Mesothelial cell of epicardium (in vitro differentiated cells): ENCODE measurements at regions not wholly inside any gene's neighbourhood (a gene's known extent, or its start where the extent isn't known, plus 50 kb on each side); places are given as distances from the start of the nearest gene placed in this dataset.

ENCODE experiments used
- DNase-seq, 2 experiments: peaks; one replicate each; pipeline ENCODE4 v3.0.0; 2021; ENCODE audit warnings: low spot score in 2 of 2; ENCODE audit not compliant: unreplicated experiment in 2 of 2
- H3K27ac Mint-ChIP-seq: 2 replicates; pipeline ENCODE4 v1.8.0; 2021; ENCODE audit warnings: mixed read lengths
- H3K27me3 Mint-ChIP-seq: 2 replicates; pipeline ENCODE4 v1.8.0; 2021; ENCODE audit warnings: low read depth, mixed read lengths
- H3K36me3 Mint-ChIP-seq: 2 replicates; pipeline ENCODE4 v1.8.0; 2021; ENCODE audit warnings: mixed read lengths
- H3K4me1 Mint-ChIP-seq: 2 replicates; pipeline ENCODE4 v1.8.0; 2021; ENCODE audit warnings: mixed read lengths
- H3K4me3 Mint-ChIP-seq: 2 replicates; pipeline ENCODE4 v1.8.0; 2021; ENCODE audit warnings: mild to moderate bottlenecking, moderate library complexity, mixed read lengths
- H3K9me3 Mint-ChIP-seq: 2 replicates; pipeline ENCODE4 v1.8.0; 2021; ENCODE audit warnings: mixed read lengths
- TF ChIP-seq, protein P1 (sequence below): fragments of 200-600 bp; sonication (generic); IDR thresholded peaks from one replicate; pipeline ENCODE4 v1.5.0; 2021; ENCODE audit warnings: antibody characterized with exemption; ENCODE audit not compliant: unreplicated experiment

- no peak for DNase-seq
- H3K27me3 Mint-ChIP-seq: no peaks in the 10 kb centered on the region
- TF ChIP-seq, protein P1, sequence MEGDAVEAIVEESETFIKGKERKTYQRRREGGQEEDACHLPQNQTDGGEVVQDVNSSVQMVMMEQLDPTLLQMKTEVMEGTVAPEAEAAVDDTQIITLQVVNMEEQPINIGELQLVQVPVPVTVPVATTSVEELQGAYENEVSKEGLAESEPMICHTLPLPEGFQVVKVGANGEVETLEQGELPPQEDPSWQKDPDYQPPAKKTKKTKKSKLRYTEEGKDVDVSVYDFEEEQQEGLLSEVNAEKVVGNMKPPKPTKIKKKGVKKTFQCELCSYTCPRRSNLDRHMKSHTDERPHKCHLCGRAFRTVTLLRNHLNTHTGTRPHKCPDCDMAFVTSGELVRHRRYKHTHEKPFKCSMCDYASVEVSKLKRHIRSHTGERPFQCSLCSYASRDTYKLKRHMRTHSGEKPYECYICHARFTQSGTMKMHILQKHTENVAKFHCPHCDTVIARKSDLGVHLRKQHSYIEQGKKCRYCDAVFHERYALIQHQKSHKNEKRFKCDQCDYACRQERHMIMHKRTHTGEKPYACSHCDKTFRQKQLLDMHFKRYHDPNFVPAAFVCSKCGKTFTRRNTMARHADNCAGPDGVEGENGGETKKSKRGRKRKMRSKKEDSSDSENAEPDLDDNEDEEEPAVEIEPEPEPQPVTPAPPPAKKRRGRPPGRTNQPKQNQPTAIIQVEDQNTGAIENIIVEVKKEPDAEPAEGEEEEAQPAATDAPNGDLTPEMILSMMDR: no peak
- H3K27ac Mint-ChIP-seq: no peak overlapping the region
- no peak overlapping the region for H3K4me3 Mint-ChIP-seq
- H3K4me1 Mint-ChIP-seq: no peaks in the 10 kb centered on the region
- H3K36me3 Mint-ChIP-seq: no peaks in the 10 kb centered on the region
- no peaks in the 10 kb centered on the region for H3K9me3 Mint-ChIP-seq
Measured at GRCh38 chr13:60931858-60932546, 483.6 kb downstream of the PCDH20 start.

DNA sequence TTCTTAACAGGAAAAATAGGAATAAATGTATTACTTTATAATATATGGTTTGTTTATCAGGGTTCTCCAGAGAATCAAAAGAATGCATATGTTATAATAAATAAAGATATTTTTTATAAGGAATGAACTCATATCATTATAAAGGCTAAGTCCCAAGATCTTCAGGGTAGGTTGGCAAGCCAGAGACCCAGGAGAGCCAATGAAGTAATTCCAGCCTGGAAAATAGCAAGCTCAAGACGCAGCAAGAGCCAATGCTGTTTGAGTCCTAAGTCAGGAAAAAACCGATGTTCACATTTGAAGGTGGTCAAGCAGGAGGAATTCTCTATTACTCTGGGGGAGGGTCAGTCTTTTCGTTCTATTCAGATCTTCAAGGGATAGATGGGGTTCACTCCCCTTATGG lies 490.0 kb downstream of the PCDH20 start:
- Mint-ChIP-seq H3K9me3 (no peaks in the 10 kb centered on the region), H3K36me3 (no peaks in the 10 kb centered on the region), H3K4me3 (no peak overlapping the region), H3K27ac (no peak overlapping the region), H3K27me3 (no peaks in the 10 kb centered on the region), H3K4me1 (peaks cover 6% of the 10 kb centered on the region)
- DNase-seq: no peak
- TF ChIP-seq, protein P1: no peak

GRCh38 chr13:60924856-60925255 lies 490.8 kb downstream of the PCDH20 start:
- no peaks in the 10 kb centered on the region for H3K9me3 Mint-ChIP-seq
- no peak for DNase-seq
- H3K4me1 Mint-ChIP-seq: peaks cover 6% of the 10 kb centered on the region
- H3K4me3 Mint-ChIP-seq: no peak overlapping the region
- no peaks in the 10 kb centered on the region for H3K27me3 Mint-ChIP-seq
- H3K27ac Mint-ChIP-seq: no peak overlapping the region
- TF ChIP-seq, protein P1: no peak
- H3K36me3 Mint-ChIP-seq: no peaks in the 10 kb centered on the region

GRCh38 chr13:60922576-60923231 lies 492.9 kb downstream of the PCDH20 start:
- H3K36me3 Mint-ChIP-seq: no peaks in the 10 kb centered on the region
- H3K9me3 Mint-ChIP-seq: no peaks in the 10 kb centered on the region
- TF ChIP-seq, protein P1: no peak
- no peaks in the 10 kb centered on the region for H3K27me3 Mint-ChIP-seq
- H3K4me3 Mint-ChIP-seq: no peak overlapping the region
- peaks cover 6% of the 10 kb centered on the region for H3K4me1 Mint-ChIP-seq
- H3K27ac Mint-ChIP-seq: no peak overlapping the region
- DNase-seq: no peak

DNA sequence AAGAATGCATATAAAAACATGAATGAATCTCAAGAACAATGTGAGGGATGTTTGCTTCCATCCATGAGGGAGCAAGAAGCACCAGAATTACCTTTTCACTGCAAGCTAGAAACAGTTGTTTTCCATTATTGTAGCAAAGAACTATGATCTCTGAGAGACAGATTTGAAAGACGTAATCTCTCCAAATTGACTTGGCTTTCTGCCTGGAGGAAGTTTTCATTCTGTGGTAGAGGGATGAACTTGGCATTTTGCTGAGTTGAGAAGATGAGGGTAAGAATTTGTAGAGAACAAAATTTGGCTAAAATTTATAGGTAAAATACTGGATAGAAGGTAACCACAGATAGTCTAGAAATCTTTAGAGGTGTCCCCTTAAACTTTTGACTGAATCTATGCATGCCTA lies 496.8 kb downstream of the TDRD3 start:
- H3K27me3 Mint-ChIP-seq: no peaks in the 10 kb centered on the region
- DNase-seq: no peak
- H3K27ac Mint-ChIP-seq: peak overlapping the region; percentile 55
- H3K4me3 Mint-ChIP-seq: no peak overlapping the region
- peaks cover 8% of the 10 kb centered on the region for H3K4me1 Mint-ChIP-seq
- TF ChIP-seq, protein P1: no peak
- no peaks in the 10 kb centered on the region for H3K9me3 Mint-ChIP-seq
- H3K36me3 Mint-ChIP-seq: no peaks in the 10 kb centered on the region
